ENCODE measurements at regions not wholly inside any gene's neighbourhood (a gene's known extent, or its start where the extent isn't known, plus 50 kb on each side); places are given as distances from the start of the nearest gene placed in this dataset.

DNA sequence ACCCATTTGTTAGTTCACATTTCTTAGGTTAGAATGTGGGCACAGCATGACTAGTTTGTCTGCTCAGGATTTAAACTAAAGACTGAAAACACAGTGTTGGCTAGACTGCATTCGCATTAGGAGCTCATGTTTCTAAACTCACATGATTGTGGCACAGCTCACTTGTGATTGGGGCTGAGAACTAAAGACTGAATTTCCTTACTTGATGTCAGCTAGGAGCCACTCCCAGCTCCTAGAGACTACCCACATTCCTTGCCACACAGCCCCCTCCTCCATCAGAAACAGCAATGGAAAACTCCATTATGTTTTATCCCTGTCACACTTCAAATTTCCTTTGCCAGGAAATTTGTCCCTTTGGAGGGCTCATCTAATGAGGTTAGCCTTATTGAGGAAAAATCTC, 170.2 kb upstream of the NUDT6 start:
- Histone ChIP-seq H3K4me1 (ENCODE audit: low read depth) (no peaks in the 10 kb centered on the region), H3K27ac (no peak overlapping the region)
- DNase-seq (ENCODE audit: low read depth in 1 of 2, low spot score in 1 of 2): no peak

DNA sequence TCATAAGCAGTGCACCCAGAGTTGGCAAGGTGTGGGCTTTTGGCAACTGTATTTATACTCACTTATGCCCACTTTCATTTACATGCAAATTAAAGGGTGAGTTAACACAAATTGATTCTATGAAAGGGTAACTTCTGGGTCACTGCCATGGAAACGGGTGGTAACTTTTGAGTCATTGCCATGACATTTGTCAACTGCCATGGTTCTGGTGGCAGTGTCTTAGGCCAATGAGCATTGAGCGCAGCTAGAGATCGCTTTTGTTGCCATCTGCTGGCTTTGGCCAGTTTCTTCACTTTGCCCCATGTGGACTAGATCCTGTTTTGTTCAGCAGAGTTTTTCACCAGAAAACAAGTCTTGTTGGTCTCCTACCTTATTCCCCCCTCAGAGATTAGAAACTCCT, 170.8 kb upstream of the NUDT6 start:
- TF ChIP-seq, protein P1, sequence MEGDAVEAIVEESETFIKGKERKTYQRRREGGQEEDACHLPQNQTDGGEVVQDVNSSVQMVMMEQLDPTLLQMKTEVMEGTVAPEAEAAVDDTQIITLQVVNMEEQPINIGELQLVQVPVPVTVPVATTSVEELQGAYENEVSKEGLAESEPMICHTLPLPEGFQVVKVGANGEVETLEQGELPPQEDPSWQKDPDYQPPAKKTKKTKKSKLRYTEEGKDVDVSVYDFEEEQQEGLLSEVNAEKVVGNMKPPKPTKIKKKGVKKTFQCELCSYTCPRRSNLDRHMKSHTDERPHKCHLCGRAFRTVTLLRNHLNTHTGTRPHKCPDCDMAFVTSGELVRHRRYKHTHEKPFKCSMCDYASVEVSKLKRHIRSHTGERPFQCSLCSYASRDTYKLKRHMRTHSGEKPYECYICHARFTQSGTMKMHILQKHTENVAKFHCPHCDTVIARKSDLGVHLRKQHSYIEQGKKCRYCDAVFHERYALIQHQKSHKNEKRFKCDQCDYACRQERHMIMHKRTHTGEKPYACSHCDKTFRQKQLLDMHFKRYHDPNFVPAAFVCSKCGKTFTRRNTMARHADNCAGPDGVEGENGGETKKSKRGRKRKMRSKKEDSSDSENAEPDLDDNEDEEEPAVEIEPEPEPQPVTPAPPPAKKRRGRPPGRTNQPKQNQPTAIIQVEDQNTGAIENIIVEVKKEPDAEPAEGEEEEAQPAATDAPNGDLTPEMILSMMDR (IDR thresholded peaks at IDR 0.05; ENCODE audit: low read depth, low read length): no peak
- Histone ChIP-seq H3K9me3 (ENCODE audit: low read depth) (no peaks in the 10 kb centered on the region), H3K4me1 (ENCODE audit: low read depth) (no peaks in the 10 kb centered on the region), H3K36me3 (peaks cover 8% of the 10 kb centered on the region), H3K4me3 (no peak overlapping the region), H3K27me3 (no peaks in the 10 kb centered on the region), H3K27ac (no peak overlapping the region)
- no peak for DNase-seq (ENCODE audit: low read depth in 1 of 2, low spot score in 1 of 2)

More for the DNA sequence above, 170.2 kb upstream of the NUDT6 start:
- Histone ChIP-seq H3K9me3 (ENCODE audit: low read depth) (no peaks in the 10 kb centered on the region), H3K4me3 (no peak overlapping the region), H3K27me3 (no peaks in the 10 kb centered on the region), H3K36me3 (peaks cover 8% of the 10 kb centered on the region)
- TF ChIP-seq, protein P1 (IDR thresholded peaks at IDR 0.05; ENCODE audit: low read depth, low read length): no peak

DNA sequence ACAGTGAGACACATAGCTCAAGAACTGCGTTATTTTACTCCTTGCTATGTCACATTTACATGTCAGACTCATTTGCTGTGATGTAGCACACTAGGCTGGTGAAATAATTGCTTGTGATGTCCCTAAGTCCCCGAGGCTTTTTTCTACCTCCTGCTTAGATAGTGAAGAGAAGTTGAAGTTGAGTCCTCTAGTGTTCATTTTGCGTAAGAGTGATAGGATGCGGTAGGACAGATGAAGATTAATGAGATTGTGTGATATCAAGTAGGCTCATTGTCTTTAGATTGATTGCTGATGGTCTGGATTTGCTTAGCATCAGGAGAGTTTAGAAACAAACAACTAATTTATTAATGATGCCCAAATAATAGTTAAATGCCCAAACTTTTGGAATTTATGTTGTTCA, 173.6 kb upstream of the NUDT6 start:
- Histone ChIP-seq H3K27me3 (no peaks in the 10 kb centered on the region), H3K27ac (no peak overlapping the region), H3K4me3 (no peak overlapping the region), H3K36me3 (peaks cover 3% of the 10 kb centered on the region), H3K4me1 (ENCODE audit: low read depth) (no peaks in the 10 kb centered on the region), H3K9me3 (ENCODE audit: low read depth) (no peaks in the 10 kb centered on the region)
- peak; percentile 22 to 32 for DNase-seq (ENCODE audit: low read depth in 1 of 2, low spot score in 1 of 2)
- TF ChIP-seq, protein P1 (IDR thresholded peaks at IDR 0.05; ENCODE audit: low read depth, low read length): peak; percentile 44

DNA sequence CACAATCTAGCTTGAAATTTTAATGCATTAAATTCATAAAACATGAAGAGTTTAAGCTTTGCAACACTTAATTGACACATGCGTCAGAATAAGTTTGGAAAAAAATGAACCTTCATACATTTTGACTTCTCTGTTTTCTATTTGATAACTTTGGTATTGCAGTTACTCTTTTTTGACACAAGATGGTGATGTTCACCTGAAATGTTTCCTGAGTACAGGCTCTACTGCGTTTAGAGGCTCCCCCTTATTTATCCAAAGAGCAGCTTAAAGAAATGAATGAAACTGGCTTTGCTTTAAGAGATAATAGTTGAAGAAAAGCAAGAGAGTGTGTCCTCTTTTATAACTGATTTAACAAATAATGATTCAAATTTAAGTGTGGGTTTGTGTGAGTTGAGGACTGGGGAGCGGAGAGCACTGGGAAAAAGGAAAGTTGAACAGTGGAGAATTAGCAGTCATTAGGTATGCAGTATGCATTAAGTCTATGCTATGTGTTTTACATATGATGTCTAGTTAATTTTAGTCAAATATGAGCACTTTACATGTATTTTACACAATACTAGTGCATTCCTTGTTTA, 180.6 kb upstream of the NUDT6 start:
- Histone ChIP-seq H3K9me3 (ENCODE audit: low read depth) (no peaks in the 10 kb centered on the region), H3K4me1 (ENCODE audit: low read depth) (no peaks in the 10 kb centered on the region), H3K27ac (no peak overlapping the region), H3K27me3 (no peaks in the 10 kb centered on the region), H3K4me3 (no peak overlapping the region), H3K36me3 (no peaks in the 10 kb centered on the region)
- TF ChIP-seq, protein P1 (IDR thresholded peaks at IDR 0.05; ENCODE audit: low read depth, low read length): peak; percentile 68
- peak; percentile 50 to 79 for DNase-seq (ENCODE audit: low read depth in 1 of 2, low spot score in 1 of 2)

DNA sequence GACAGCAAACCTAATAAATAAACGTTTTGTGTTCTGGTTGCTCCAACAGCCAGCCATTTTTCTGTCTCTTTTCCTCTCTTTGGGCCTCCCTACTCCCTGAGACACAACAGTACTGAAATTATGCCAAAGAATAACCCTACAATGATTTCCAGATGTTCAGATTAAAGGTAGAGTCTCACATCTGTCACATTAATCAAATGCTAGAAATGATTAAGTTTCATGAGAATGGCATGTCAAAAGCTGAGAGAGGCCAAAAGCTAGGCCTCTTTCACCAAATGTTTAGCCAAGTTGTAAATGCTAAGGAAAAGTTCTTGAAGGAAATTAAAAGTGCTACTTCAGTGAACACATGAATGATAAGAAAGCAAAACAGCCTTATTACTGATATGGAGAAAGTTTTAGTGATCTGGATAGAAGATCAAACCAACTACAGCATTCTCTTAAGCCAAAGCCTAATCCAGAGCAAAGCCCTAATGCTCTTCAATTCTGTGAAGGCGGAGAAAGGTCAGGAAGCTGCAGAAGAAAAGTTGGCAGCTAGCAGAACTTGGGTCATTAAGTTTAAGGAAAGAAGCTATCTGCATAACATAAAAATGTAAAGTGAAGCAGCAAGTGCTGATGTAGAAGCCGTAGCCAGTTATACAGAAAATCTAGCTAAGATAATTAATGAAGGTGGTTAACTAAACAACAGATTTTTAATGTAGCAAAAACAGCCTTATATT, 182.1 kb upstream of the NUDT6 start:
- H3K27me3 ChIP-seq: no peaks in the 10 kb centered on the region
- no peaks in the 10 kb centered on the region for H3K9me3 ChIP-seq (ENCODE audit: low read depth)
- no peak overlapping the region for H3K27ac ChIP-seq
- no peaks in the 10 kb centered on the region for H3K4me1 ChIP-seq (ENCODE audit: low read depth)
- no peaks in the 10 kb centered on the region for H3K36me3 ChIP-seq
- no peak overlapping the region for H3K4me3 ChIP-seq
- DNase-seq (ENCODE audit: low read depth in 1 of 2, low spot score in 1 of 2): no peak
- TF ChIP-seq, protein P1 (IDR thresholded peaks at IDR 0.05; ENCODE audit: low read depth, low read length): no peak

All from cardiac muscle cell (in vitro differentiated cells and primary cell).